Naive thymus-derived CD4-positive, alpha-beta T cell (primary cell): ENCODE measurements at regions not wholly inside any gene's neighbourhood (a gene's known extent, or its start where the extent isn't known, plus 50 kb on each side); places are given as distances from the start of the nearest gene placed in this dataset.

Experiments used
- ATAC-seq: fragments of 150-1000 bp; cut with Tn5 transposase; 2 replicates; pipeline ENCODE4 v1.10.0; 2021; ENCODE audit warnings: mild to moderate bottlenecking, moderate library complexity
- CTCF ChIA-PET: fragments of 350-600 bp; sonication (Branson Sonifier 250); formaldehyde crosslinking; loops from one replicate; lab custom pipeline; 2021; ENCODE audit warnings: antibody characterized with exemption; lab: Charles Lee
- POLR2A ChIA-PET: fragments of 350-600 bp; sonication (Branson Sonifier 250); formaldehyde crosslinking; loops from one replicate; lab custom pipeline; 2021; ENCODE audit warnings: antibody characterized with exemption, inconsistent platforms; lab: Charles Lee
- DNase-seq, 9 donors: peaks; one replicate each; pipeline versions ENCODE4 v3.0.0 to v3.0.0-alpha.2; 2020 to 2022; ENCODE audit warnings: mixed read lengths in 1 of 9
- H3K27ac ChIP-seq: one replicate; pipeline ENCODE4 v1.7.0; 2013; ENCODE audit warnings: mild to moderate bottlenecking, low read depth, low read length, moderate library complexity
- H3K27me3 ChIP-seq, 2 donors: one replicate each; pipeline ENCODE4 v1.7.0; 2013; ENCODE audit warnings: low read length in 2 of 2, mild to moderate bottlenecking in 2 of 2, moderate library complexity in 2 of 2; ENCODE audit not compliant: control insufficient read depth in 2 of 2, insufficient read depth in 2 of 2
- H3K36me3 ChIP-seq, 3 experiments: 1 replicate in 2 of 3; 2 replicates in 1 of 3; pipeline ENCODE4 v1.7.0; 2013; ENCODE audit warnings: low read length in 3 of 3, mild to moderate bottlenecking in 3 of 3, moderate library complexity in 1 of 3; ENCODE audit not compliant: insufficient read depth in 3 of 3, control insufficient read depth in 2 of 3
- H3K4me1 ChIP-seq, 2 donors: one replicate each; pipeline ENCODE4 v1.7.0; 2013; ENCODE audit warnings: low read length in 2 of 2, mild to moderate bottlenecking in 2 of 2, moderate library complexity in 1 of 2; ENCODE audit not compliant: control insufficient read depth in 2 of 2, insufficient read depth in 2 of 2
- H3K4me3 ChIP-seq: 2 replicates; pipeline ENCODE4 v1.7.0; 2013; ENCODE audit warnings: mild to moderate bottlenecking, low read length
- H3K9me3 ChIP-seq, 3 experiments: 1 replicate in 2 of 3; 2 replicates in 1 of 3; pipeline ENCODE4 v1.7.0; 2013; ENCODE audit warnings: low read length in 3 of 3; ENCODE audit not compliant: control insufficient read depth in 2 of 3
- H3K27ac Mint-ChIP-seq, 9 donors: one replicate each; pipeline ENCODE4 v1.8.0; 2020 to 2022; ENCODE audit warnings: mixed read lengths in 9 of 9, mild to moderate bottlenecking in 8 of 9, moderate library complexity in 5 of 9, inconsistent platforms in 2 of 9
- H3K27me3 Mint-ChIP-seq, 5 donors: one replicate each; pipeline ENCODE4 v1.8.0; 2021 to 2022; ENCODE audit warnings: mixed read lengths in 5 of 5, mild to moderate bottlenecking in 1 of 5
- H3K36me3 Mint-ChIP-seq, 5 donors: one replicate each; pipeline ENCODE4 v1.8.0; 2020 to 2022; ENCODE audit warnings: mixed read lengths in 5 of 5, mild to moderate bottlenecking in 3 of 5, inconsistent platforms in 1 of 5
- H3K4me1 Mint-ChIP-seq, 7 donors: one replicate each; pipeline ENCODE4 v1.8.0; 2020 to 2022; ENCODE audit warnings: mixed read lengths in 7 of 7, mild to moderate bottlenecking in 3 of 7, inconsistent platforms in 1 of 7
- H3K4me3 Mint-ChIP-seq, 10 donors: one replicate each; pipeline ENCODE4 v1.8.0; 2020 to 2022; ENCODE audit warnings: mild to moderate bottlenecking in 10 of 10, mixed read lengths in 10 of 10, moderate library complexity in 6 of 10, inconsistent platforms in 2 of 10
- H3K9me3 Mint-ChIP-seq, 11 donors: one replicate each; pipeline ENCODE4 v1.8.0; 2020 to 2022; ENCODE audit warnings: mixed read lengths in 11 of 11, mild to moderate bottlenecking in 4 of 11, inconsistent platforms in 1 of 11, moderate library complexity in 1 of 11
- intact Hi-C, 2 donors: fragments of 100-400 bp; cut with micrococcal nuclease; formaldehyde crosslinking; loops; one replicate each; pipeline ENCODE4 v1.15.1; 2023

GRCh38 chr5:93164690-93165089 lies 416.3 kb downstream of the NR2F1-AS1 start:
- ATAC-seq (no peak), DNase-seq (no peak)
- Histone ChIP-seq H3K9me3 (no peaks in the 10 kb centered on the region), H3K4me3 (no peak overlapping the region), H3K4me1 (no peaks in the 10 kb centered on the region), H3K27me3 (no peaks in the 10 kb centered on the region), H3K36me3 (no peaks in the 10 kb centered on the region), H3K27ac (no peak overlapping the region)
- no peak overlapping the region for H3K4me3 Mint-ChIP-seq
- intact Hi-C loops: no loop called here
- H3K4me1 Mint-ChIP-seq: no peaks in the 10 kb centered on the region
- no peaks in the 10 kb centered on the region for H3K27me3 Mint-ChIP-seq
- POLR2A ChIA-PET: no interaction called here
- H3K9me3 Mint-ChIP-seq: peaks cover 0 to 15% (median 4%) of the 10 kb centered on the region in 11 donors
- H3K27ac Mint-ChIP-seq: no peak overlapping the region
- CTCF ChIA-PET: no interaction called here
- no peaks in the 10 kb centered on the region for H3K36me3 Mint-ChIP-seq

GRCh38 chr5:93163010-93163663 lies 417.9 kb downstream of the NR2F1-AS1 start:
- ATAC-seq (no peak), DNase-seq (no peak)
- ChIA-PET POLR2A (no interaction called here), CTCF (no interaction called here)
- no peak overlapping the region for H3K4me3 Mint-ChIP-seq
- no peaks in the 10 kb centered on the region for H3K4me1 Mint-ChIP-seq
- Histone ChIP-seq H3K36me3 (no peaks in the 10 kb centered on the region), H3K9me3 (no peaks in the 10 kb centered on the region), H3K27ac (no peak overlapping the region), H3K4me1 (no peaks in the 10 kb centered on the region), H3K27me3 (no peaks in the 10 kb centered on the region), H3K4me3 (no peak overlapping the region)
- intact Hi-C loops: no loop called here
- no peaks in the 10 kb centered on the region for H3K27me3 Mint-ChIP-seq
- no peak overlapping the region for H3K27ac Mint-ChIP-seq
- H3K9me3 Mint-ChIP-seq: peaks cover 0 to 4% (median 0%) of the 10 kb centered on the region in 11 donors
- no peaks in the 10 kb centered on the region for H3K36me3 Mint-ChIP-seq

DNA sequence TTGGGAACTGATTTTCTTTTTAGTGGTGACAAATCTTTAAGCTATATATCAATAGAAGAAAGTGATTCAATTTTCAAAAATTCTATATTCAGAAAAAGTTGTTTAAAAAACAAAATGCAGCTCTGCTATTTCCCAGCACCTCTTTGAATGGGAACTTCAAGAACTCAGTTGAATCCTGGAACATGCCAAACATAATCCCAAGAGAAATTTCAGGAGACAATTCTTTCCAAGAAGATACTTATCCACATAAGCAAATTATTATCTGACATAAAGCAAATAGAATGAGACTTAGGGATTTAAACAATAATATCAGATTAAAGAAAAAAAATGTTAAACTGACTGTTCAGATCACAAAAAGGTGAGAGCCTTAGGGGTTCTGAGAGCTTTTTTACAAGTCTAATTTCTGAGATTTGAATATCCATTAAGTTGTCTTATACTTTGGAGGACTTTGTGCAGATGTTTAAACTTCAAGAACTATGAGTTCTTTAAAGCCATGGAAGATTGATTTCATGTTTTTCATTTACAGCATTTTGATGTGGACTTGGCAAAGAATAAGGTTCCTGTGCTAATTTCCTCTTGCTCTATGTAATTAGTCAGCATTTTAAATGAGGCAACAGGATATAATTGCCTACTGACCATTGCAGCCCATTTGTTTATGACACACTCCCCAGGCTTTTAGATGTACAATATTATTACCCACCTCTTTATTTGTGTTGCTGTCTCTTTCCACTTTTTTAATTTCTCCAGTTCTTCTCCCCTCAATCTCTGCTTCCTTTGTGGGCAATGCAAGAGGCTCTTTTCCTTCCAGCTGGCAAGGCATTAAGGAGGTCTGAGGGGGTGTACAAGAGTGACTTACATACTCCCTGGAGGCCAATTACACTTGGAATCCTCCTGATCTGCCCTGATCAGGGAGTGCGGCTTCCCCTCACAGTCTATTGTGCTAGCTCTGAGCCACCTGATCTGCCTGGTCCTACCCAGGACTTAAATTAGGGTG lies 419.1 kb downstream of the NR2F1-AS1 start:
- POLR2A ChIA-PET: no interaction called here
- no peaks in the 10 kb centered on the region for H3K27me3 ChIP-seq
- CTCF ChIA-PET: no interaction called here
- H3K4me1 Mint-ChIP-seq: no peaks in the 10 kb centered on the region
- H3K27ac ChIP-seq: no peak overlapping the region
- intact Hi-C loops: no loop called here
- no peaks in the 10 kb centered on the region for H3K27me3 Mint-ChIP-seq
- no peaks in the 10 kb centered on the region for H3K36me3 ChIP-seq
- H3K4me3 ChIP-seq: no peak overlapping the region
- no peaks in the 10 kb centered on the region for H3K36me3 Mint-ChIP-seq
- ATAC-seq: no peak
- H3K9me3 Mint-ChIP-seq: peaks cover 0 to 5% (median 0%) of the 10 kb centered on the region in 11 donors
- H3K4me3 Mint-ChIP-seq: no peak overlapping the region
- DNase-seq: no peak
- H3K4me1 ChIP-seq: no peaks in the 10 kb centered on the region
- H3K27ac Mint-ChIP-seq: no peak overlapping the region
- no peaks in the 10 kb centered on the region for H3K9me3 ChIP-seq

DNA sequence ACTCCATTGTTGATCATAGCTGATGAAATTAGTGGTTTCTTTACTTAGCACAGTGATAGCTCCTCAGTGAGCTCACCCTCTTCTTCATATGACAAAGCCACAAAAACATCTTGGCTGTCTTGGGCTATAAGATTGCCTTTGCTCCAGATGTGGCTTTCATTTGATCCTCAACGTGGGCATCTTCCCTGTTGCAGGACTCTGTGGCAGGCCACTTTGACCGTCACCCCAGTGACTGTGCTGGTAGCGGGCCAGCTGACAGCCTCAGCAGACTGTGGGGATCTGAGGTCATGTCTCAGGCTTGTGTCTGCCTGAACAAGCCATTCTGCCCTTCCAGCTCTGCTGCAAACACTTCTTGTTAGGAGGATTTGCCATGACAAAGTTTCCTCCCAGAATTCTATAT lies 422.2 kb downstream of the NR2F1-AS1 start:
- ChIA-PET POLR2A (no interaction called here), CTCF (no interaction called here)
- H3K9me3 Mint-ChIP-seq: peaks cover 0 to 4% (median 0%) of the 10 kb centered on the region in 11 donors
- no peaks in the 10 kb centered on the region for H3K36me3 Mint-ChIP-seq
- no peak overlapping the region for H3K27ac Mint-ChIP-seq
- H3K4me1 Mint-ChIP-seq: no peaks in the 10 kb centered on the region
- Histone ChIP-seq H3K4me3 (no peak overlapping the region), H3K36me3 (no peaks in the 10 kb centered on the region), H3K27me3 (no peaks in the 10 kb centered on the region), H3K4me1 (no peaks in the 10 kb centered on the region), H3K9me3 (no peaks in the 10 kb centered on the region), H3K27ac (no peak overlapping the region)
- DNase-seq: no peak
- H3K4me3 Mint-ChIP-seq: no peak overlapping the region
- no peak for ATAC-seq
- H3K27me3 Mint-ChIP-seq: no peaks in the 10 kb centered on the region
- intact Hi-C loops: no loop called here

DNA sequence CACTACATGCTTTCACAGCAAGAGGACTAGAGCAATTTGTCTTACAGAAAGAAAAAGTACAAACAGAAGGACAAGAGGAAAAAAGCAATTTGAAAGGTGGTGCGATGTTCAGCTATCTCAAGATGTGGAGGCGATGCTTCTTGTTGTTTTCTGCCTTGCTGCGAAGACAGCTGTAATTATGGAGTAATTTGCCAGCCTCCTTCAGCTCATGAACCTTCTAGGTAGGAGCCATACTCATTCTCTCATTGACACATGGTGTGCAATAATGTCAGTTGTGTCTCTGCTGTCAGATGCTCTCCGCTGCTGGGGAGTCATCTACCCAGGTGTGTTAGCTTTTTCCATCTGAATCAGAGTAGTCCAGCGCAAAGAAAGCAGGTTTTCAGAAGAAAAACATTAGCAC lies 424.5 kb downstream of the NR2F1-AS1 start:
- Mint-ChIP-seq H3K4me1 (no peaks in the 10 kb centered on the region), H3K27me3 (no peaks in the 10 kb centered on the region), H3K27ac (no peak overlapping the region), H3K9me3 (peaks cover 0 to 4% (median 0%) of the 10 kb centered on the region in 11 donors), H3K4me3 (no peak overlapping the region), H3K36me3 (no peaks in the 10 kb centered on the region)
- POLR2A ChIA-PET: no interaction called here
- H3K4me1 ChIP-seq: no peaks in the 10 kb centered on the region
- H3K4me3 ChIP-seq: no peak overlapping the region
- intact Hi-C loops: no loop called here
- ATAC-seq (no peak), DNase-seq (no peak)
- CTCF ChIA-PET: no interaction called here
- H3K27me3 ChIP-seq: no peaks in the 10 kb centered on the region
- no peak overlapping the region for H3K27ac ChIP-seq
- H3K9me3 ChIP-seq: no peaks in the 10 kb centered on the region
- no peaks in the 10 kb centered on the region for H3K36me3 ChIP-seq

DNA sequence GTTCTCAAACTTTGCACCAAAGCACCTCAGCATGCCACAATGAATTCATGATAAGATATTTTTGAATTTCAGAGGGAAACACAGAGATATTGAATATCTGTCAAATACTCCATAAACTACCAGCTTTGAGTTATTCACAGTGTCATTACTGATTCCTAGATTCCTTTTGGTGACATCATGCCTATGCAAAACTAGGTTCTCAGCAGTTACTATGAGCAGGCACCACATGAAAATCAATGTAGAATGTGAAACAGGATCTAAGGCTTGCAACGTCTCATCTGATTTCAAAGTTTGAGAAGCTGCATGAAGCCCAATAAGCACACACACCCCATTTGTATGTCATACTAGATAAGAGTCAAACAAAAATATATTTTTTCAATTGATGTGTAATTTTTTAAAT lies 426.5 kb downstream of the NR2F1-AS1 start:
- DNase-seq: no peak
- H3K4me3 ChIP-seq: no peak overlapping the region
- Mint-ChIP-seq H3K27me3 (no peaks in the 10 kb centered on the region), H3K9me3 (peaks cover 0 to 4% (median 0%) of the 10 kb centered on the region in 11 donors), H3K27ac (no peak overlapping the region), H3K4me3 (no peak overlapping the region), H3K4me1 (no peaks in the 10 kb centered on the region), H3K36me3 (no peaks in the 10 kb centered on the region)
- no peak overlapping the region for H3K27ac ChIP-seq
- no peaks in the 10 kb centered on the region for H3K9me3 ChIP-seq
- ATAC-seq: no peak
- intact Hi-C loops: no loop called here
- ChIA-PET CTCF (no interaction called here), POLR2A (no interaction called here)
- no peaks in the 10 kb centered on the region for H3K36me3 ChIP-seq
- H3K27me3 ChIP-seq: no peaks in the 10 kb centered on the region
- no peaks in the 10 kb centered on the region for H3K4me1 ChIP-seq
